GM13977 (cell line): ENCODE measurements at regions not wholly inside any gene's neighbourhood (a gene's known extent, or its start where the extent isn't known, plus 50 kb on each side); places are given as distances from the start of the nearest gene placed in this dataset.

ENCODE experiments used
- DNase-seq: peaks from one replicate; pipeline ENCODE4 v3.0.0; 2012; ENCODE audit warnings: low spot score
- in situ Hi-C: fragments of 300-500 bp; cut with MboI; formaldehyde crosslinking; loops from one replicate; pipeline ENCODE4 v1.12.0; 2022; ENCODE audit warnings: low sequenced_read_pairs, low pct_unique_long_range_greater_than_20kb, mixed read lengths, inconsistent platforms; ENCODE audit not compliant: unreplicated experiment
- TF ChIP-seq, protein P1 (sequence below): IDR thresholded peaks from 2 replicates; pipeline ENCODE4 v1.5.1; 2012; ENCODE audit warnings: mild to moderate bottlenecking, control low read depth; ENCODE audit not compliant: insufficient read depth; ENCODE audit errors: extremely low read depth, missing control alignments

GRCh38 chr3:166900866-166901577 lies 479.1 kb downstream of the ZBBX start:
- in situ Hi-C loops, result no loop called here
- TF ChIP-seq, protein P1, sequence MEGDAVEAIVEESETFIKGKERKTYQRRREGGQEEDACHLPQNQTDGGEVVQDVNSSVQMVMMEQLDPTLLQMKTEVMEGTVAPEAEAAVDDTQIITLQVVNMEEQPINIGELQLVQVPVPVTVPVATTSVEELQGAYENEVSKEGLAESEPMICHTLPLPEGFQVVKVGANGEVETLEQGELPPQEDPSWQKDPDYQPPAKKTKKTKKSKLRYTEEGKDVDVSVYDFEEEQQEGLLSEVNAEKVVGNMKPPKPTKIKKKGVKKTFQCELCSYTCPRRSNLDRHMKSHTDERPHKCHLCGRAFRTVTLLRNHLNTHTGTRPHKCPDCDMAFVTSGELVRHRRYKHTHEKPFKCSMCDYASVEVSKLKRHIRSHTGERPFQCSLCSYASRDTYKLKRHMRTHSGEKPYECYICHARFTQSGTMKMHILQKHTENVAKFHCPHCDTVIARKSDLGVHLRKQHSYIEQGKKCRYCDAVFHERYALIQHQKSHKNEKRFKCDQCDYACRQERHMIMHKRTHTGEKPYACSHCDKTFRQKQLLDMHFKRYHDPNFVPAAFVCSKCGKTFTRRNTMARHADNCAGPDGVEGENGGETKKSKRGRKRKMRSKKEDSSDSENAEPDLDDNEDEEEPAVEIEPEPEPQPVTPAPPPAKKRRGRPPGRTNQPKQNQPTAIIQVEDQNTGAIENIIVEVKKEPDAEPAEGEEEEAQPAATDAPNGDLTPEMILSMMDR, result no peak
- no peak for DNase-seq

DNA sequence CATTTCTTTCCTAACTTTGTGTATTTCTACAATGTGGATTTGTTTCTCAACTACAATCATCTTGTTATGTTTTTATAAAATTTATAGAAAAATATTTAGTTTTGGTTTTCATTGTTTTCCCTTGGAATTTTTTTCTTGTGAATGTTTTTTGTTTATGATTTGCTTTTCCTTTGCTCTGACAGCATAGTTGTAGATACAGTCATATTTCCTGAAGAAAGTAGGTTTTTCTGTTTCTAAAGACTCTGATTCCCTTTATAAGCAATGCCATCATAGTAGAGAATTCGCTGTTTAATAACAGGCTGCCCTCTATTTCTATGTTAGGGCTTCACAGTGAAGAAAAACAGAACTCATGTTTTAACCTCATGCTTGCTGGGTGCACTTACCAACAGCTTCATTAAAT lies 482.3 kb downstream of the ZBBX start:
- in situ Hi-C loops, result no loop called here
- TF ChIP-seq, protein P1, result no peak

GRCh38 chr3:166889241-166889640 lies 490.9 kb downstream of the ZBBX start:
- TF ChIP-seq, protein P1, result no peak
- no peak for DNase-seq
- in situ Hi-C loops, result no loop called here

More for the DNA sequence above, 482.3 kb downstream of the ZBBX start:
- DNase-seq, result no peak

DNA sequence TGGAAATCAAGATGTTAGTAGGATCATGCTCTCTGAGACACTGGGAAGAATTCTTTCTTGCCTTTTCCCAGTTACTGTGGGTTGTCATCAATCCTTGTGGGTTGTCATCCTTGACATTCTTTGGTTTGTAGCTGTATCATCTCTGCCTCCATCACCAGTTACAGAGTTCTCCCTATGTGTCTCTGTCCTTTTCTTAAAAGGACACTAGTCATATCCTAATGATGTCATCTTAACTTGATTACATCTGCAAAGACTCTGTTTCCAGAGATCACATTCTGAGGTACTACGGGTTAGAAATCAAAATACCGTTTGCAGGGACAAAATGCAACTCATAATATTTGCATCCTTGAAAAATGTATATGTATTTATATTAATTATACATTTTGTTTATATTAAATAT lies 500.4 kb downstream of the ZBBX start:
- DNase-seq, result no peak
- in situ Hi-C loops, result no loop called here
- TF ChIP-seq, protein P1, result no peak

DNA sequence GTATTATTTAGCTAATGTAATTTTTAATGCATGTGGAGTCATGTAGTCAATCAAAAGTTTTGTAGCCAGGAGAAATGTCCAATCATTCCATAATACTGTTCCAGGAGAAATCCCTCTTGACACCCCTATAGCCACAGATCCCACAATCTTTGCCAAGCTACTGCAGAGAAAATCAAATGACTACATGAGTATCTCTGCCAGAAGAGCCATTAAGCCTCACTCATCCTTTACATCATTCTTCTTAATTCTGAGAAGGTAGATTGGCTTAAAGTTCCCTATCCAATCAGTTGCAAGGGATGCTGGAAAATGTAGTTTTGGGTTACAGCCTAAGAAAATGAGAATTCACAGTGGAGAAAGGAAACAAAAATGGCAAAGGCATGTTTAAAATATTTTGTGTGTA lies 502.1 kb downstream of the ZBBX start:
- no peak for DNase-seq
- in situ Hi-C loops, result no loop called here
- TF ChIP-seq, protein P1, result no peak

DNA sequence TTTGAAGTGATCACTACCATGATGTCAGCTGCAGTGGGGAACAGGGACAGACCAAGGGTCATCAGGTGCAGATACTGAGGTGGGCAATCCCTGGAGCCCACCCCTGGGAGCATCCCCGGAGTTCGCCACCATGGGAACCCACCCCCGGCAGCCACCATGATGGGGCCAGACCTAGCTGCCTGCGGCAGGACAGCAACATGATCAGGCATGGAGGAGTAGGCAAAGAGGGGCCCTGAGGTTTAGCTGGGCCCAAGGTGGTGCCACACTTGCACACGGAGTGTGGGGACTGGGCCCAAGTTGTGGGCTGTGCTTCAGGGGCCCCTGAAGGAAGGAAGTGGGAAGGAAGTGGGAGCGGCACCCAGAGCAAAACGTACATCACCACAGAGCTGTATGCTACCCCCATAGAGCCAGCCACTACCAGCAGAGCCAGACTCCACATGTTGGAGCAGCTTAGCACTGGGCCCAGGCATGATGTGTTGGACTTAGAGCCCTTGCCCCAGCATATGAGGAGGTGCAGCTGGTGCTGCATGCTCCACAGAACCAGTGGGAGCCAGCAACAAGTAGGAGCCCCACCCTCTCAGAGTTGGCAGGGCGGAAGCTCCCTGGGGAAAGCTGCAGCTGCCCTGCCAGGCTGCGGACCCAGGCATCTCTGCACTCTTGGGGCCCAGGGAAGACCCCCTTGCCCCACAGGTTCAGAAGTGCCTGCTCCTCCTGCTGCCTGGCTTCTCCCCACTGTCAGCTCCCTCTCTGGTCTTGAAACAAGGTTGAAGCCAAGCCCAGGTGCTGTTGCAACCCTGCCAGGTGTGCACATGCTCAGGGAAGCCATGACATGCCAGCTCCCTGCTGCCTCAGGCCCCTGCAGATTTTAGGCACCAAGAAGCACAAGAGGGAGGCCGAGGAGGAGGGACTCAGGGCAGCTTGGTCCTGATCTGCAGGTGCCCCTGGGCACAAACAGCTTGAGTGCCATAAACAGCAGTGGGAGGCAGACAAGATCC lies 515.3 kb downstream of the ZBBX start:
- no peak for DNase-seq
- in situ Hi-C loops, result no loop called here
- TF ChIP-seq, protein P1, result no peak
